Tibial nerve (tissue), 4 donors: ENCODE measurements at regions not wholly inside any gene's neighbourhood (a gene's known extent, or its start where the extent isn't known, plus 50 kb on each side); places are given as distances from the start of the nearest gene placed in this dataset.

Experiments
- DNase-seq, 2 donors: peaks; one replicate each; pipeline ENCODE4 v3.0.0-alpha.2; 2019; ENCODE audit warnings: low spot score in 2 of 2
- H3K27ac ChIP-seq, 4 donors: fragments of 200-600 bp; sonication (generic) in 3 of 4; one replicate each; pipeline ENCODE4 v1.5.1; 2017 to 2019; ENCODE audit warnings: mild to moderate bottlenecking in 1 of 4
- H3K27me3 ChIP-seq, 2 donors: fragments of 200-600 bp; sonication (generic) in 1 of 2; one replicate each; pipeline versions ENCODE4 v1.5.1 to v1.6.0; 2017 to 2019
- H3K36me3 ChIP-seq, 3 donors: fragments of 200-600 bp; sonication (generic); one replicate each; pipeline ENCODE4 v1.5.1; 2018 to 2019
- H3K4me1 ChIP-seq, 4 donors: fragments of 200-600 bp; sonication (generic) in 3 of 4; one replicate each; pipeline ENCODE4 v1.5.1; 2017 to 2019
- H3K4me3 ChIP-seq, 4 donors: fragments of 200-600 bp; sonication (generic) in 3 of 4; one replicate each; pipeline ENCODE4 v1.5.1; 2017 to 2019; ENCODE audit warnings: mild to moderate bottlenecking in 1 of 4, moderate library complexity in 1 of 4
- H3K9me3 ChIP-seq, 4 donors: fragments of 200-600 bp; sonication (generic) in 3 of 4; one replicate each; pipeline ENCODE4 v1.5.1; 2017 to 2019
- EP300 ChIP-seq, 2 donors: sonication (generic); formaldehyde crosslinking; IDR thresholded peaks; one replicate each; pipeline ENCODE4 v1.6.1; 2017; ENCODE audit warnings: antibody characterized with exemption in 2 of 2, mild to moderate bottlenecking in 1 of 2
- POLR2A ChIP-seq, 2 donors: fragments of 450-650 bp; IDR thresholded peaks; one replicate each; pipeline ENCODE4 v1.6.1; 2017; ENCODE audit warnings: antibody characterized with exemption in 2 of 2, mild to moderate bottlenecking in 2 of 2, moderate library complexity in 2 of 2
- WGBS, 2 donors: methylation state at CpG; one replicate each; pipeline ENCODE4 v1.1.5; 2018; 5-methylcytosine and 5-hydroxymethylcytosine counted together
- TF ChIP-seq, protein P1 (sequence below), 5 experiments: fragments of 200-600 bp in 3 of 5; fragments of 450-650 bp in 2 of 5; sonication (generic) in 3 of 5; IDR thresholded peaks; one replicate each; pipeline ENCODE4 v1.5.1; 2016 to 2019; ENCODE audit warnings: antibody characterized with exemption in 5 of 5, mild to moderate bottlenecking in 3 of 5, moderate library complexity in 2 of 5

DNA sequence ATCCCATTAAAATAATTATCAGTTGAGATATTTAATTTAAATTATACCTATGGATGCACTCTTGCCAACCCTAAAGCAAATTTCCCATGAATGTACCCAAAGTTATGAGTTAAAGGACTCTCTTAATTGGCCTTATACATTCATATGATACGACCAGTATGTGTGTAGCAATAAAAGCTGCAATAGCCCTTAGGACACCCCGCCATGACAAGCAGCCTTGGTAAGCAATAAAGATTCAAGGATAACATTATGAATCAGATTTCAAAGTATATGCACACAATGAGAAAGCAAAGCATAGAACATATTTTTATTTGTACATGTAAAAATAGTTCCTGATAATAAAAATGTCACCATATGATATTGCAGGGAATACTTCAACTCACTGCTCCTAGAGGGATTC lies 1699.3 kb upstream of the CDH9 start:
- Histone ChIP-seq H3K9me3 (no peaks in the 10 kb centered on the region), H3K27me3 (no peaks in the 10 kb centered on the region), H3K27ac (no peak overlapping the region), H3K36me3 (no peaks in the 10 kb centered on the region), H3K4me3 (no peak overlapping the region), H3K4me1 (no peaks in the 10 kb centered on the region)
- WGBS, 2 donors: 76 to 85% methylated on average over 2 of the region's 2 CpGs
- TF ChIP-seq EP300 (IDR thresholded peaks at IDR 0.05) (no peak), POLR2A (IDR thresholded peaks at IDR 0.05) (no peak)
- TF ChIP-seq, protein P1, sequence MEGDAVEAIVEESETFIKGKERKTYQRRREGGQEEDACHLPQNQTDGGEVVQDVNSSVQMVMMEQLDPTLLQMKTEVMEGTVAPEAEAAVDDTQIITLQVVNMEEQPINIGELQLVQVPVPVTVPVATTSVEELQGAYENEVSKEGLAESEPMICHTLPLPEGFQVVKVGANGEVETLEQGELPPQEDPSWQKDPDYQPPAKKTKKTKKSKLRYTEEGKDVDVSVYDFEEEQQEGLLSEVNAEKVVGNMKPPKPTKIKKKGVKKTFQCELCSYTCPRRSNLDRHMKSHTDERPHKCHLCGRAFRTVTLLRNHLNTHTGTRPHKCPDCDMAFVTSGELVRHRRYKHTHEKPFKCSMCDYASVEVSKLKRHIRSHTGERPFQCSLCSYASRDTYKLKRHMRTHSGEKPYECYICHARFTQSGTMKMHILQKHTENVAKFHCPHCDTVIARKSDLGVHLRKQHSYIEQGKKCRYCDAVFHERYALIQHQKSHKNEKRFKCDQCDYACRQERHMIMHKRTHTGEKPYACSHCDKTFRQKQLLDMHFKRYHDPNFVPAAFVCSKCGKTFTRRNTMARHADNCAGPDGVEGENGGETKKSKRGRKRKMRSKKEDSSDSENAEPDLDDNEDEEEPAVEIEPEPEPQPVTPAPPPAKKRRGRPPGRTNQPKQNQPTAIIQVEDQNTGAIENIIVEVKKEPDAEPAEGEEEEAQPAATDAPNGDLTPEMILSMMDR (IDR thresholded peaks at IDR 0.05): no peak
- DNase-seq: no peak

DNA sequence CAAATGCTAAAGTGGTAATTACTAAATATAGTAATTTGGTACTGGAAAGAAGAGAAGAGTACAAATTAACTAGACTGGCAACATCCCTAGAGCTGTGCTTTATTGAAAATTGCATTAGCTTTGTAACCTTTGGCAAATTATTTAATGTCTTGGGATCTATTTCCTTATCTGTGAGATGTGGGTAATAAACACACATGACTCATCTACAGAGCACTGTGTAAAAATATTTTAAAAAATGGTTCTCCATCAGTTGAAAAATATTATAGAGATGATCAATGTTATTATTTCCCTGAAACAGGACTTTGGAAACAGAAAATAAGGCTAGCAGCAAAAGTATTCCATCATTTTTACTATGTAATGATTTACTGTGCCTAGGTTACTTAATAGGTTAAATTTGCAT lies 1698.8 kb upstream of the CDH9 start:
- no peaks in the 10 kb centered on the region for H3K4me1 ChIP-seq
- H3K4me3 ChIP-seq: no peak overlapping the region
- no peaks in the 10 kb centered on the region for H3K27me3 ChIP-seq
- H3K27ac ChIP-seq: no peak overlapping the region
- no peak for DNase-seq
- TF ChIP-seq EP300 (IDR thresholded peaks at IDR 0.05): no peak
- TF ChIP-seq, protein P1 (IDR thresholded peaks at IDR 0.05): no peak
- no peak for TF ChIP-seq POLR2A (IDR thresholded peaks at IDR 0.05)
- H3K9me3 ChIP-seq: no peaks in the 10 kb centered on the region
- no peaks in the 10 kb centered on the region for H3K36me3 ChIP-seq

GRCh38 chr5:28734396-28734795 lies 1696.0 kb upstream of the CDH9 start:
- DNase-seq: no peak
- no peak overlapping the region for H3K4me3 ChIP-seq
- no peaks in the 10 kb centered on the region for H3K9me3 ChIP-seq
- TF ChIP-seq POLR2A (IDR thresholded peaks at IDR 0.05): no peak
- TF ChIP-seq, protein P1 (IDR thresholded peaks at IDR 0.05): no peak
- TF ChIP-seq EP300 (IDR thresholded peaks at IDR 0.05): no peak
- H3K27ac ChIP-seq: no peak overlapping the region
- H3K36me3 ChIP-seq: no peaks in the 10 kb centered on the region
- H3K27me3 ChIP-seq: no peaks in the 10 kb centered on the region
- no peaks in the 10 kb centered on the region for H3K4me1 ChIP-seq
- 86 to 90% methylated on average over 3 of the region's 3 CpGs for WGBS, 2 donors

DNA sequence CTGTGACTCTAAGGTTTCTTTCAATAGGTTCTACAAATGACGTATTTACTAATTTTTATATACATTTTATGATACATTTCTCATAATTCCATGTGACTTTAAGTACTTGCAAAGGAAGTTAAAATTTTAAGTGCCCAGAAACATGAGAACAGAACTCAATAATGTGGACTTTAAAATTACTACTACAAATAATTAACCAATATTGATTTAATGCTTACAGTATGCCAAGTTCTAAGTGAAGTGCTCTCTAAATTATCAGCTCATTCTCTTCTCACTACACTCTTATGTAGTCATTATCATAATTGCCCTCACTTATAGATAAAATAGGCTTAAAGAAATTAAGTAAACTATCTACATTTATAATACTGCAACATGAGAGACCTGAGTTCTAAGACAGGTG lies 1690.7 kb upstream of the CDH9 start:
- no peak for DNase-seq
- H3K27me3 ChIP-seq: no peaks in the 10 kb centered on the region
- no peaks in the 10 kb centered on the region for H3K36me3 ChIP-seq
- no peak overlapping the region for H3K4me3 ChIP-seq
- TF ChIP-seq, protein P1 (IDR thresholded peaks at IDR 0.05): no peak
- no peak for TF ChIP-seq POLR2A (IDR thresholded peaks at IDR 0.05)
- H3K27ac ChIP-seq: no peak overlapping the region
- 98% methylated on average over 1 of the region's 1 CpG for WGBS, 2 donors
- H3K4me1 ChIP-seq: no peaks in the 10 kb centered on the region
- H3K9me3 ChIP-seq: no peaks in the 10 kb centered on the region

DNA sequence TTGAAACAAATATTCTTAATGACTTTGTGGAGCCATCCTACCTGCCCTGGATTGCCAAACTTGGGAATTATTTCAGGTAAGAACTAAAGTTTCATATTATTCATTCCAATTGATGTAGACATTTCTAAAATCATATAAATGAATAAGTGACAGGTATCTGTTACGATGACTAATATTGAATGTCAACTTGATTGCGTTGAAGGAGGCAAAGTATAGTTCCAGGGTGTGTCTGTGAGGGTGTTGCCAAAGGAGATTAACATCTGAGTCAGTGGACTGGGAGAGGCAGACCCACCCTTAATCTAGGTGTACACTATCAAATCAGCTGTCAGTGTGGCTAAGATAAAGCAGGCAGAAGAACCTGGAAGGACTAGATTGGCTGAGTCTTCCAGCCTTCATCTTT lies 1688.4 kb upstream of the CDH9 start:
- H3K9me3 ChIP-seq: no peaks in the 10 kb centered on the region
- no peak for DNase-seq
- WGBS, 2 donors: 97 to 98% methylated on average over 2 of the region's 2 CpGs
- H3K4me3 ChIP-seq: no peak overlapping the region
- H3K27me3 ChIP-seq: no peaks in the 10 kb centered on the region
- H3K27ac ChIP-seq: no peak overlapping the region
- no peaks in the 10 kb centered on the region for H3K36me3 ChIP-seq
- no peaks in the 10 kb centered on the region for H3K4me1 ChIP-seq
- TF ChIP-seq, protein P1 (IDR thresholded peaks at IDR 0.05): no peak
- TF ChIP-seq EP300 (IDR thresholded peaks at IDR 0.05) (no peak), POLR2A (IDR thresholded peaks at IDR 0.05) (no peak)
